Aorta (tissue), 5 donors: ENCODE measurements at regions not wholly inside any gene's neighbourhood (a gene's known extent, or its start where the extent isn't known, plus 50 kb on each side); places are given as distances from the start of the nearest gene placed in this dataset.

Source experiments
- ATAC-seq: fragments of 200-7000 bp; cut with Tn5 transposase; one replicate; pipeline ENCODE4 v1.9.1; 2022; ENCODE audit warnings: moderate library complexity; ENCODE audit not compliant: low FRiP score
- DNase-seq, 2 donors: peaks; one replicate each; pipeline ENCODE4 v3.0.0-alpha.2; 2020
- H3K27ac ChIP-seq, 2 donors: one replicate each; pipeline ENCODE4 v1.5.1; 2013; ENCODE audit warnings: low read length in 2 of 2, mild to moderate bottlenecking in 2 of 2, moderate library complexity in 2 of 2, control low read depth in 1 of 2, inconsistent platforms in 1 of 2, low read depth in 1 of 2
- H3K27me3 ChIP-seq, 2 donors: one replicate each; pipeline ENCODE4 v1.6.1; 2013; ENCODE audit warnings: control low read depth in 1 of 2, low read length in 1 of 2, mild to moderate bottlenecking in 1 of 2, moderate library complexity in 1 of 2; ENCODE audit not compliant: insufficient read depth in 2 of 2, control insufficient read depth in 1 of 2
- H3K36me3 ChIP-seq, 2 donors: one replicate each; pipeline ENCODE4 v1.6.1; 2013; ENCODE audit warnings: control low read depth in 1 of 2, low read length in 1 of 2, mild to moderate bottlenecking in 1 of 2; ENCODE audit not compliant: insufficient read depth in 2 of 2, control insufficient read depth in 1 of 2
- H3K4me1 ChIP-seq, 2 donors: one replicate each; pipeline ENCODE4 v1.6.1; 2013; ENCODE audit warnings: low read length in 2 of 2, control low read depth in 1 of 2, mild to moderate bottlenecking in 1 of 2, moderate library complexity in 1 of 2; ENCODE audit not compliant: insufficient read depth in 2 of 2, control insufficient read depth in 1 of 2
- H3K4me3 ChIP-seq, 2 donors: one replicate each; pipeline ENCODE4 v1.5.1; 2013; ENCODE audit warnings: low read length in 2 of 2, control low read depth in 1 of 2, mild to moderate bottlenecking in 1 of 2
- H3K9me3 ChIP-seq: one replicate; pipeline ENCODE4 v1.6.1; 2013; ENCODE audit warnings: mild to moderate bottlenecking, low read length; ENCODE audit not compliant: control insufficient read depth
- WGBS, 2 donors: extraction: QIAGEN DNeasy Blood & Tissue Kit; methylation state at CpG; one replicate each; pipeline ENCODE4 v1.1.7; 2013; 5-methylcytosine and 5-hydroxymethylcytosine counted together
- intact Hi-C, 2 donors: fragments of 100-400 bp; cut with DNase I; formaldehyde crosslinking; loops; one replicate each; pipeline versions ENCODE4 v1.14.2 to v1.15.0; 2022
- donor health status: healthy with polysubstance abuse.
- donor health status: Bipolar disorder and iron deficiency.
- donor health status: DM: no; HTN: no; CAD: no.
- donor health status: DM: no; HTN: no; CAD: no.
- donor health status: DM: yes; HTN: yes; CAD: no.

DNA sequence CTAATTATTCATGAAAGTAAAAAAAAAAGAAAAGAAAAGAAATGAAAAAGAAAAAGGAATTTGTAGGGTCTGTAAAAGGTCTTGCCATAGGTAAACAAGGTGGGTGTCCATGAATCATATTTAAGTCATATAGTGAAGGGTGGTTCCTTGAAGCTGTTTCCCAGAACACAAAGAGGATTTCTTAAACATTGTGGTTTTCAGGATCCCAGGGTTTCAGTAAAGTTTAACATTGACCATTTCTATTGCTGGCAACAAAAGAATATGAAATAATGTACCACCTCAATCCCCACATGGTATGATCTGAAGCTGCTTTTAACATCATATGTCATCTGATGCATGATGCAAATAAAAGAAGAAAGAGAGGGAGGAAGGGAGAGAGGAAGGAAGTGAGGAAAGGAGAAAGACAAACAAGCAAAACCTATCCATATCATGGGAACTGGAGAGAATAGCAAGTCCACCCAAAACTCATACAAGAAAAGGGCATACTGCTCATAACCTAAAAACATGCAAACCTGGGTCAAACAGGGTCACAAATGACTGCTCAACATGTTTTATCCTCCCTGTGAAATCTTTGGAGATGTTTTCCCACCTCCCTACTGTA is 663.5 kb downstream of the SORCS1 start:
- Histone ChIP-seq H3K4me3 (no peak overlapping the region), H3K27me3 (no peaks in the 10 kb centered on the region), H3K36me3 (no peaks in the 10 kb centered on the region), H3K4me1 (no peaks in the 10 kb centered on the region), H3K9me3 (no peaks in the 10 kb centered on the region), H3K27ac (no peak overlapping the region)
- intact Hi-C loops = no loop called here
- ATAC-seq (no peak), DNase-seq (no peak)

GRCh38 chr10:106500041-106500924 is 664.2 kb downstream of the SORCS1 start:
- Histone ChIP-seq H3K4me1 (no peaks in the 10 kb centered on the region), H3K27me3 (no peaks in the 10 kb centered on the region), H3K27ac (no peak overlapping the region), H3K9me3 (no peaks in the 10 kb centered on the region), H3K4me3 (no peak overlapping the region), H3K36me3 (no peaks in the 10 kb centered on the region)
- intact Hi-C loops = no loop called here
- DNase-seq (no peak), ATAC-seq (no peak)
- WGBS, 2 donors = 27 to 50% methylated on average over 1 of the region's 1 CpG

DNA sequence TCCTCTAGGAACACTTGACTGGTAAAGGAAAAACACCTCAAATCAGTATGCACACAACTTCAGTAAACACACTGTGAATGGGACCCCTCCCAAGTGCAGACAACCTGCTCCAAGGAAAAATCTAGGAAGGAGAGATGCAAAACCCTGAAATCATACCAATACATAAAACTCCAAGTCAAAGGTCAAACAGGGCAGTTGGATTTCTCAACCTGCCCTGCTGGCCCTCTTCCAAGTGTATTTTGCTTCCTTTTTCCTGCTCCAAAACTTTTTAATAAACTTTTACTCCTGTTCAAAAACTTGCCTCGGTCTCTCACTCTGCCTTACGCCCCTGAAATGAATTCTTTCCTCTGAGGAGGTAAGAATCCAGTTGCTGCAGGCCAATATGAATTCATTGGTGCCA is 665.1 kb downstream of the SORCS1 start:
- 76 to 90% methylated on average over 2 of the region's 2 CpGs for WGBS, 2 donors
- Histone ChIP-seq H3K27me3 (no peaks in the 10 kb centered on the region), H3K4me3 (no peak overlapping the region), H3K36me3 (no peaks in the 10 kb centered on the region), H3K4me1 (no peaks in the 10 kb centered on the region), H3K9me3 (no peaks in the 10 kb centered on the region), H3K27ac (no peak overlapping the region)
- DNase-seq (no peak), ATAC-seq (no peak)
- intact Hi-C loops = no loop called here

- Histone ChIP-seq H3K4me1 (no peaks in the 10 kb centered on the region), H3K36me3 (no peaks in the 10 kb centered on the region), H3K9me3 (no peaks in the 10 kb centered on the region), H3K27ac (no peak overlapping the region), H3K4me3 (no peak overlapping the region), H3K27me3 (no peaks in the 10 kb centered on the region)
- DNase-seq = no peak
- intact Hi-C loops = no loop called here
- ATAC-seq = no peak
- WGBS, 2 donors = 68 to 79% methylated on average over 4 of the region's 4 CpGs
These were observed 665.8 kb downstream of the SORCS1 start for GRCh38 chr10:106498675-106499074.

GRCh38 chr10:106495931-106496330 is 668.6 kb downstream of the SORCS1 start:
- WGBS, 2 donors = 77 to 80% methylated on average over 3 of the region's 3 CpGs
- Histone ChIP-seq H3K4me1 (no peaks in the 10 kb centered on the region), H3K9me3 (peaks cover 3% of the 10 kb centered on the region), H3K27me3 (no peaks in the 10 kb centered on the region), H3K4me3 (no peak overlapping the region), H3K36me3 (no peaks in the 10 kb centered on the region), H3K27ac (no peak overlapping the region)
- ATAC-seq (no peak), DNase-seq (no peak)
- intact Hi-C loops = no loop called here

- Histone ChIP-seq H3K36me3 (no peaks in the 10 kb centered on the region), H3K9me3 (peaks cover 3% of the 10 kb centered on the region), H3K4me3 (no peak overlapping the region), H3K27ac (no peak overlapping the region), H3K27me3 (no peaks in the 10 kb centered on the region), H3K4me1 (no peaks in the 10 kb centered on the region)
- DNase-seq = no peak
- WGBS, 2 donors = 78 to 87% methylated on average over 1 of the region's 1 CpG
- intact Hi-C loops = no loop called here
- no peak for ATAC-seq
These were observed 670.8 kb downstream of the SORCS1 start for GRCh38 chr10:106493751-106494150.

- H3K27me3 ChIP-seq = no peaks in the 10 kb centered on the region
- no peaks in the 10 kb centered on the region for H3K36me3 ChIP-seq
- DNase-seq (no peak), ATAC-seq (no peak)
- no peaks in the 10 kb centered on the region for H3K4me1 ChIP-seq
- H3K27ac ChIP-seq = no peak overlapping the region
- no peak overlapping the region for H3K4me3 ChIP-seq
- intact Hi-C loops = no loop called here
- WGBS, 2 donors = 75 to 81% methylated on average over 3 of the region's 3 CpGs
- peaks cover 3% of the 10 kb centered on the region for H3K9me3 ChIP-seq
These were observed 671.3 kb downstream of the SORCS1 start for GRCh38 chr10:106493226-106493625.

DNA sequence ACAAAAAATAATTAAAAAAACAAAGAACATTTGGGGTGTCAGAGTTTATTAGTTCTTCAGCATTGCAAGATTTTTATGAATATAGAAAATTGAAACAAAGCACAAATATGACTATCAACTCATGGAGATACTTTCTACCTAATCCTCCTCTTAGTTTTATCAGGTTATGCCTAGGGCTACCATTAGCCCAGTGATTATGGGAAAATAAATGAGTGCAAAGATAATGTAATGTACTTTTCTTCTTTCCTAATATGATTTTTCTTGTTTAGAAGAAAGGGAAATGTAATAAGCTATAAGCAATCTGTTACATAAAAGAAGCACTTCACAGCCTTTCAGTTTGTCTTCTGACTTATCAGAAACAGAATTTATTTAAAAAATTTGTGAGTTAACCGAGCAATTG is 676.8 kb downstream of the SORCS1 start:
- H3K4me3 ChIP-seq = no peak overlapping the region
- WGBS, 2 donors = 21 to 31% methylated on average over 1 of the region's 1 CpG
- H3K9me3 ChIP-seq = peaks cover 2% of the 10 kb centered on the region
- DNase-seq (no peak), ATAC-seq (no peak)
- no peaks in the 10 kb centered on the region for H3K27me3 ChIP-seq
- intact Hi-C loops = no loop called here
- H3K4me1 ChIP-seq = no peaks in the 10 kb centered on the region
- no peaks in the 10 kb centered on the region for H3K36me3 ChIP-seq
- H3K27ac ChIP-seq = no peak overlapping the region
